ENCODE measurements at regions not wholly inside any gene's neighbourhood (a gene's known extent, or its start where the extent isn't known, plus 50 kb on each side); places are given as distances from the start of the nearest gene placed in this dataset.

GRCh38 chr21:27315373-27315772 is 348.5 kb upstream of the ADAMTS5 start:
- DNase-seq = no peak

DNA sequence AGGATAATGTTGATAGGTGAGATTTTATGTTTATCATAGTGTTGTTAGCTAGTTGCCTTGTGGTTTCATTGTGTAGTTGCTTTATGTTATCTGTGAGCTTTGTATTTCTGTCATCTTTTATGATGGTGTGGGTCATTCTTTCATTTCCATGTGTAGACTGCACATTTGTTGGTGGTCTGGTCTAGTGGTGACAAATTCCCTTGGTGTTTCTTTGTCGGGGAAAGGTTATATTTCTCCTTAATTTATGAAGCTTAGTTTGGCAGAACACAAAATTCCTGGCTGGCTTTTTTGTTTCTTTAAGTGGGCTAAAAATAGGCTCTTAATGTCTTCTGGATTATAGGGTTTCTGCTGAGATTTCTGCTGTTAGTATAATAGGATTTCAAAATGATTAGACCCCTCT is 347.2 kb upstream of the ADAMTS5 start:
- DNase-seq = no peak

GRCh38 chr21:27306791-27307775 is 340.2 kb upstream of the ADAMTS5 start:
- DNase-seq = no peak

- DNase-seq = no peak
Measured at GRCh38 chr21:27306206-27306605, 339.3 kb upstream of the ADAMTS5 start.

GRCh38 chr21:27301220-27301619 is 334.3 kb upstream of the ADAMTS5 start:
- DNase-seq = no peak

GRCh38 chr21:27300770-27301169 is 333.9 kb upstream of the ADAMTS5 start:
- no peak for DNase-seq

- DNase-seq = no peak
Measured at GRCh38 chr21:27298465-27298864, 331.6 kb upstream of the ADAMTS5 start.

GRCh38 chr21:27293239-27293638 is 326.4 kb upstream of the ADAMTS5 start:
- DNase-seq = no peak

GRCh38 chr21:27292783-27293182 is 325.9 kb upstream of the ADAMTS5 start:
- DNase-seq = no peak

GRCh38 chr21:27292229-27292628 is 325.3 kb upstream of the ADAMTS5 start:
- DNase-seq = no peak

DNA sequence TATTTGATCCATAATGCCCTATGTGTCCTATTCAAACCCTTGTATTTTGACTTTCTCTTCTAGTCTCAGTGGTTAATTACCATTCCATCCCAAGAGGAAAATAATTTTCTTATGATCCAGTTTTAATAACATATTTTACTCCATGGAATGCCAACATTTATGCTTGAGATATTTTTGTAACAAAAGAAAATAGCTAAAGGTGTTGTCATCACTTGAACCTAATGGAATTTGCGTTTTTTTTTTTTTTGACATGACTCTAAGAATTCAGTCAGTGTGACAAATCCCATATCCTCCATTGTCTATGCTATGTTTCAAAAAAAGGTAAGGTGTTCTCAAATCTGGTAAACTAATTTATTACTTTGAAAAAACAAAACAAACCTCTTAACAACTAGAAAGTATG is 324.1 kb upstream of the ADAMTS5 start:
- no peak for DNase-seq

GRCh38 chr21:27290028-27290427 is 323.1 kb upstream of the ADAMTS5 start:
- no peak for DNase-seq

DNA sequence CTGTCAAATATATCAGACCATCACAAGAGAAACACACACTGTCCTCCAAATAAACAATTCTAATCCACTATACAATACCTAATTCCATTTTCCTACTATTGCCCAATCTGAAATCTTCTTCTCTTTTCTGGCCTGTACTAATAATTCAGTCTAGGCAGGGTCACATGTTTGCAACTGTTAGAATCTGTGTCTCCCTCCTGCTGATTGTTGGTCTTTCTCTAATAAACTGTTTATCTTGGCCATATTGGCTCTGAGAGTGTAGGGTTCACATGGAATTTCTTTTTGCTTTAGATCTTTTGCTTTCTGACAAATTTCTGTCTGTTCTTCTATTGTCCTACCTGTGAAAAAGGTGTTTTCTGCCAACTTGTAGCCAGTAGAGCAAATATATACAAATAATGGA is 319.9 kb upstream of the ADAMTS5 start:
- DNase-seq = no peak

DNA sequence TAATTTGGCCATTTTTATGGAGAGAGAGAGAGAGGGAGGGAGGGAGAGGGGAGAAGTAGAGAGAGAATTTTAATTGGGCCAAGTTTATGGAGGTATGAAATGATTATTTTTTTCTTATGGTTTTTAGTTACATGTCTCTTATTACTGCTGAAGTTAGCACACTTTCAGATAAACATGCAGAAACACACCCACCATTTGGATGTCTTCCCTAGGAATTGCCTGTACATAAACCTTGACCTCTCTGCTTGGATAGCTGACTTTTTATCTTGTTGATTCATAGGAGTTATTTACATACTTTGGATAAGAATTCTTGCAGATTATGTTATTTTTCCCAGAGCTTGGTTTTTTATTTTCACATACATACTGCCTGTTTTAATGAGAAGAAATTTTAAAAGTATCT is 310.2 kb upstream of the ADAMTS5 start:
- DNase-seq = no peak

DNA sequence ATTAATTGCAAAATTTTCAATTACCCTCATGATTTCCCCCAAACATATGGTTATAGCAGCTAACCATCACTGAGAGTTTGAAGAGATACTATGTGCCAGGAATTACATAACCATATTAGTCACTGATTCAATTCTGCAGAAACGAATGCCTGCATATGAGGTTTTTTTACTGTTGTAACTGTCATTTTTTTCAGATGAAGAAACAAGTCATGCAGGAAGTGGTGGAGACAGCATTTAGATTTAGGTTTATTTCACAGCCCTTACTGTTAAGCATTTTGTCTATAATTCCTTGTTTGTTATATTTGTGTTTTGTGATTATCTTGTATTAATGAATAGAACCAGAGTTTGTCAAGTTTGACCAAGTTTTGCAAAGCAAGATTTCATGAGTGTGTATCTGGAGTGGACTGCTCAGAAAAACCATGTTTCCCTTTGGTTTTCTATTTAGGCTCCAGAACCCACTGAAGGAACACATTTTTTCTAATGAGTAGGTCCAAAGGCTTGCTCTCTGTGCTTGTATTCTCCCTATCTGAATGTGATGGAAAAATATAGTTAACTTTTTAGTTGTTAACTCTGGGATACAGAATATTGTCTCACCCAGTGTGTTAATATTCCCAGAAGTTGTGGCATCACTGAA is 308.5 kb upstream of the ADAMTS5 start:
- no peak for DNase-seq

- DNase-seq = no peak
Measured at GRCh38 chr21:27269644-27270043, 302.8 kb upstream of the ADAMTS5 start.

DNA sequence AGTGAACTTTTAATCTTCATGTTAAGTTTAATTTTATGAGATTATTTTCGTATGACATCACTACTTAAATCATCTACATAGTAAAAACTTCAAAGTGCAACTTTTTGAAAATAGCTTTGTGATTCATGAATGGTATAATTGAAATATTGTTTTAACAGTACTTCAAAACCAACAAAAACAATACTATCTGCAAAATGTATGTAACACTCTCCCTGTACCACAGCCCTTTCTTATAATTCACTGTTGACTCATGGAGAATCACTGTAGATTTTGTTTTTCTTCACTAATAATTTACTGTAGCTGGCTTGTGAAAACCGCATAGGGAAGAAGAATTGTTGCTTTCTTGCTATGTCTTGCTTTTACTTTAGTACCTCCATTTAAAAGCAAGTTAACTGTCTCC is 301.4 kb upstream of the ADAMTS5 start:
- no peak for DNase-seq

DNA sequence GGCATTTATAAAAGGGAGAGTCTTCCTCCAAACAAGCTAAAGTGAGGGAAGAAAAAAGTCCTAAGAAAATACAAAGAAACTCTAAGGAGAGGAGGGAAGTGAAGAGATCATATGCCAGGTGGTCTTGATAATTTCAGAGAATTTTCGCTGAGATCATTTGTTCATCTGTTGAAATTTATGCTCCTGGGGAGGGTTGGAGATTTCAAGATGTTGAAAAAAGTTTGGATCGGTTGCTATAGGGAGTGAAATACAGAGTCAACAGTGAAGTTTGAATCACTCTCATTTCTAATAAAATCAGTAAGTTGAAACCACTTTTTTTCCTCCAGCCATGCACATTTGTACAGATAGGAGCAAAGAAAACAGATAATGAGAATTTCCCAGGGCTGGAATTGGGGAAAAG is 299.1 kb upstream of the ADAMTS5 start:
- DNase-seq = no peak

- no peak for DNase-seq
Measured at GRCh38 chr21:27265492-27265891, 298.6 kb upstream of the ADAMTS5 start.

GRCh38 chr21:27261676-27262075 is 294.8 kb upstream of the ADAMTS5 start:
- no peak for DNase-seq

GRCh38 chr21:27260728-27261127 is 293.8 kb upstream of the ADAMTS5 start:
- DNase-seq = no peak

DNA sequence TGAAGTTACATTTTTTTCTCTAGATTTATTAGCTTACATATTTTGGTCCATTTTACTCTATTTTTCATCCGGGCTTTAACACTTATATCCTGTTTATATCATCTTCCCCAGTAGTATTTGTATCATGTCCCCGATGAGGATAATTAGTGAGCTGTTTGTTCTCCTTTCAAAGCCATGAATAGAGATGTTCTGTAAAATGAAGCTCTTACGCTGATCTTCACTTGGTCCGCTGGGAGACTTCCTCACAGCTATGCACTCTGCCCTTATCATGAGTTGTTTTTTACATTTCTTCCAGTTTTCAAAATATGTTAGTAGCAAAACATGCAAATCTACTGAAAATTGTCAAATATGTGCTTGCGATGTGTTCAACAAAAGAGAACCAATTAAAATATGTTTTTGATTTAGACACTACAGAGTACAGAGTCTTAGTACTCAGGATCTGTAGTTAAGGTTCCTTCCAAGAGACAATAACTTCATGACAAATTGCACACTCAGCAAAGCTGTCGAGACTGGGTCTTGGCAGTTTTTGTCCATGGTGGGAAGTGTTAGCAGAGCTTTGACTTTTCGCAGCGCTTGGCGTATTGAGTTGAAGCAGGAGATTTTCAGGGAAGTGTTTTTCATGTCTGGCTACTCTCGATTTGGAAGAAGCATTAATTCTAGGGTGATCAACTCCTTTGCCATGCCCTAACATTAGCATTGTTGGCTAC is 292.0 kb upstream of the ADAMTS5 start:
- DNase-seq = no peak

DNA sequence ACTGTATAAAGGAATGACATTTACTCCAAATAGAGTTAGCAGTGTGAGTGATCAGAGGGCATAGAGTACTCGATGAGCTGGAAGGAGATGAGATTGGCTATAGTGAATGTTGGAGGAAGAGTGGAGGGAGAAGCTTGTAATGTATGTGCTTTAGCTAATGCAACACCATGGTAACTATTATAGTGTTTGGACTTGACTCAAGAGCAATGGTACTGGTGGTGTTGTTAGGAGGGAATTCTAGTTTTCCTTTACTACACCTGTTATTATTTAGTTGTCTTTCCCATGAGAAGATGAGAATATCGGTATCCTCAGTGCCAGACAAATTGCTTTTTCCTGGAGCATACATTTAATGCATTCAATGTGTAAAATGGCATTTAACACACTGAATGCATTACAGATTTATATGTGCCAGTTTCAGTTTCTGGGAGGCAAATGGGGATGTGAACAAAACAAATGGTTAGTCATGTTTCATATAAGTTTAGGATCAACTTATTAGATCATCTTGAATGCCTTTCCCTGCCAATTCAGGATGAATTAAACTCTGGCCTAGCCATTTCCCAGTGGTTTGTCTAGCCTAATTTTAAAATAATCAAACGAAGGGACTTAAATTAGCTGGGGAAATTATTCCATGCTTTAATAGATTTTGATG is 291.1 kb upstream of the ADAMTS5 start:
- DNase-seq = no peak

Measured in CD4-positive, alpha-beta T cell treated with Interleukin-12 subunit alpha and Interleukin-12 subunit beta, for 1 hour (primary cell).